ENCODE measurements at regions not wholly inside any gene's neighbourhood (a gene's known extent, or its start where the extent isn't known, plus 50 kb on each side); places are given as distances from the start of the nearest gene placed in this dataset.

- no peak overlapping the region for H3K27ac Mint-ChIP-seq
- Histone ChIP-seq H3K4me3 (no peak overlapping the region), H3F3A (replicated peaks; ENCODE audit: low read depth) (no peaks in the 10 kb centered on the region), H2AFZ (no peak overlapping the region), H3K9me2 (ENCODE audit: insufficient read depth) (peaks cover 4% of the 10 kb centered on the region; the same call in 1 of the 2 replicates), H3K27me3 (ENCODE audit: insufficient read depth) (no peaks in the 10 kb centered on the region), H3K4me1 (ENCODE audit: insufficient read depth) (no peaks in the 10 kb centered on the region), H3K79me2 (replicated peaks; ENCODE audit: insufficient read depth) (no peaks in the 10 kb centered on the region), H3K4me2 (no peak overlapping the region), H4K20me1 (replicated peaks; ENCODE audit: insufficient read depth) (no peaks in the 10 kb centered on the region), H3K27ac (ENCODE audit: low read depth) (no peak overlapping the region), H3K36me3 (ENCODE audit: insufficient read depth) (no peaks in the 10 kb centered on the region)
- no peak overlapping the region for H3K4me3 Mint-ChIP-seq
- H3K36me3 Mint-ChIP-seq (ENCODE audit: low read depth), result no peaks in the 10 kb centered on the region
- H3K9me3 Mint-ChIP-seq, result peaks cover 4% of the 10 kb centered on the region; the same call in 2 of the 3 replicates
- no peaks in the 10 kb centered on the region for H3K4me1 Mint-ChIP-seq
- H3K27me3 Mint-ChIP-seq (ENCODE audit: insufficient read depth, low read depth, poor library complexity), result no peaks in the 10 kb centered on the region
- TF ChIP-seq ZNF114 (CRISPR knock-in tag; IDR thresholded peaks at IDR 0.05), result no peak
- TF ChIP-seq POLR2AphosphoS5 (IDR thresholded peaks at IDR 0.05; ENCODE audit: low read depth), result no peak
- TF ChIP-seq, protein P1, sequence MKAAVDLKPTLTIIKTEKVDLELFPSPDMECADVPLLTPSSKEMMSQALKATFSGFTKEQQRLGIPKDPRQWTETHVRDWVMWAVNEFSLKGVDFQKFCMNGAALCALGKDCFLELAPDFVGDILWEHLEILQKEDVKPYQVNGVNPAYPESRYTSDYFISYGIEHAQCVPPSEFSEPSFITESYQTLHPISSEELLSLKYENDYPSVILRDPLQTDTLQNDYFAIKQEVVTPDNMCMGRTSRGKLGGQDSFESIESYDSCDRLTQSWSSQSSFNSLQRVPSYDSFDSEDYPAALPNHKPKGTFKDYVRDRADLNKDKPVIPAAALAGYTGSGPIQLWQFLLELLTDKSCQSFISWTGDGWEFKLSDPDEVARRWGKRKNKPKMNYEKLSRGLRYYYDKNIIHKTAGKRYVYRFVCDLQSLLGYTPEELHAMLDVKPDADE (IDR thresholded peaks at IDR 0.05), result no peak
- no peak for TF ChIP-seq NANOG (IDR thresholded peaks at IDR 0.05; ENCODE audit: borderline replicate concordance)
- TF ChIP-seq, protein P2, sequence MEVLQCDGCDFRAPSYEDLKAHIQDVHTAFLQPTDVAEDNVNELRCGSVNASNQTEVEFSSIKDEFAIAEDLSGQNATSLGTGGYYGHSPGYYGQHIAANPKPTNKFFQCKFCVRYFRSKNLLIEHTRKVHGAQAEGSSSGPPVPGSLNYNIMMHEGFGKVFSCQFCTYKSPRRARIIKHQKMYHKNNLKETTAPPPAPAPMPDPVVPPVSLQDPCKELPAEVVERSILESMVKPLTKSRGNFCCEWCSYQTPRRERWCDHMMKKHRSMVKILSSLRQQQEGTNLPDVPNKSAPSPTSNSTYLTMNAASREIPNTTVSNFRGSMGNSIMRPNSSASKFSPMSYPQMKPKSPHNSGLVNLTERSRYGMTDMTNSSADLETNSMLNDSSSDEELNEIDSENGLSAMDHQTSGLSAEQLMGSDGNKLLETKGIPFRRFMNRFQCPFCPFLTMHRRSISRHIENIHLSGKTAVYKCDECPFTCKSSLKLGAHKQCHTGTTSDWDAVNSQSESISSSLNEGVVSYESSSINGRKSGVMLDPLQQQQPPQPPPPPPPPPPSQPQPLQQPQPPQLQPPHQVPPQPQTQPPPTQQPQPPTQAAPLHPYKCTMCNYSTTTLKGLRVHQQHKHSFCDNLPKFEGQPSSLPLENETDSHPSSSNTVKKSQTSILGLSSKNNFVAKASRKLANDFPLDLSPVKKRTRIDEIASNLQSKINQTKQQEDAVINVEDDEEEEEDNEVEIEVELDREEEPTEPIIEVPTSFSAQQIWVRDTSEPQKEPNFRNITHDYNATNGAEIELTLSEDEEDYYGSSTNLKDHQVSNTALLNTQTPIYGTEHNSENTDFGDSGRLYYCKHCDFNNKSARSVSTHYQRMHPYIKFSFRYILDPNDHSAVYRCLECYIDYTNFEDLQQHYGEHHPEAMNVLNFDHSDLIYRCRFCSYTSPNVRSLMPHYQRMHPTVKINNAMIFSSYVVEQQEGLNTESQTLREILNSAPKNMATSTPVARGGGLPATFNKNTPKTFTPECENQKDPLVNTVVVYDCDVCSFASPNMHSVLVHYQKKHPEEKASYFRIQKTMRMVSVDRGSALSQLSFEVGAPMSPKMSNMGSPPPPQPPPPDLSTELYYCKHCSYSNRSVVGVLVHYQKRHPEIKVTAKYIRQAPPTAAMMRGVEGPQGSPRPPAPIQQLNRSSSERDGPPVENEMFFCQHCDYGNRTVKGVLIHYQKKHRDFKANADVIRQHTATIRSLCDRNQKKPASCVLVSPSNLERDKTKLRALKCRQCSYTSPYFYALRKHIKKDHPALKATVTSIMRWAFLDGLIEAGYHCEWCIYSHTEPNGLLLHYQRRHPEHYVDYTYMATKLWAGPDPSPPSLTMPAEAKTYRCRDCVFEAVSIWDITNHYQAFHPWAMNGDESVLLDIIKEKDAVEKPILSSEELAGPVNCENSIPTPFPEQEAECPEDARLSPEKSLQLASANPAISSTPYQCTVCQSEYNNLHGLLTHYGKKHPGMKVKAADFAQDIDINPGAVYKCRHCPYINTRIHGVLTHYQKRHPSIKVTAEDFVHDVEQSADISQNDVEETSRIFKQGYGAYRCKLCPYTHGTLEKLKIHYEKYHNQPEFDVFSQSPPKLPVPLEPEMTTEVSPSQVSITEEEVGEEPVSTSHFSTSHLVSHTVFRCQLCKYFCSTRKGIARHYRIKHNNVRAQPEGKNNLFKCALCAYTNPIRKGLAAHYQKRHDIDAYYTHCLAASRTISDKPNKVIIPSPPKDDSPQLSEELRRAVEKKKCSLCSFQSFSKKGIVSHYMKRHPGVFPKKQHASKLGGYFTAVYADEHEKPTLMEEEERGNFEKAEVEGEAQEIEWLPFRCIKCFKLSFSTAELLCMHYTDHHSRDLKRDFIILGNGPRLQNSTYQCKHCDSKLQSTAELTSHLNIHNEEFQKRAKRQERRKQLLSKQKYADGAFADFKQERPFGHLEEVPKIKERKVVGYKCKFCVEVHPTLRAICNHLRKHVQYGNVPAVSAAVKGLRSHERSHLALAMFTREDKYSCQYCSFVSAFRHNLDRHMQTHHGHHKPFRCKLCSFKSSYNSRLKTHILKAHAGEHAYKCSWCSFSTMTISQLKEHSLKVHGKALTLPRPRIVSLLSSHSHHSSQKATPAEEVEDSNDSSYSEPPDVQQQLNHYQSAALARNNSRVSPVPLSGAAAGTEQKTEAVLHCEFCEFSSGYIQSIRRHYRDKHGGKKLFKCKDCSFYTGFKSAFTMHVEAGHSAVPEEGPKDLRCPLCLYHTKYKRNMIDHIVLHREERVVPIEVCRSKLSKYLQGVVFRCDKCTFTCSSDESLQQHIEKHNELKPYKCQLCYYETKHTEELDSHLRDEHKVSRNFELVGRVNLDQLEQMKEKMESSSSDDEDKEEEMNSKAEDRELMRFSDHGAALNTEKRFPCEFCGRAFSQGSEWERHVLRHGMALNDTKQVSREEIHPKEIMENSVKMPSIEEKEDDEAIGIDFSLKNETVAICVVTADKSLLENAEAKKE (CRISPR knock-in tag; IDR thresholded peaks at IDR 0.05), result no peak
- TF ChIP-seq, protein P3, sequence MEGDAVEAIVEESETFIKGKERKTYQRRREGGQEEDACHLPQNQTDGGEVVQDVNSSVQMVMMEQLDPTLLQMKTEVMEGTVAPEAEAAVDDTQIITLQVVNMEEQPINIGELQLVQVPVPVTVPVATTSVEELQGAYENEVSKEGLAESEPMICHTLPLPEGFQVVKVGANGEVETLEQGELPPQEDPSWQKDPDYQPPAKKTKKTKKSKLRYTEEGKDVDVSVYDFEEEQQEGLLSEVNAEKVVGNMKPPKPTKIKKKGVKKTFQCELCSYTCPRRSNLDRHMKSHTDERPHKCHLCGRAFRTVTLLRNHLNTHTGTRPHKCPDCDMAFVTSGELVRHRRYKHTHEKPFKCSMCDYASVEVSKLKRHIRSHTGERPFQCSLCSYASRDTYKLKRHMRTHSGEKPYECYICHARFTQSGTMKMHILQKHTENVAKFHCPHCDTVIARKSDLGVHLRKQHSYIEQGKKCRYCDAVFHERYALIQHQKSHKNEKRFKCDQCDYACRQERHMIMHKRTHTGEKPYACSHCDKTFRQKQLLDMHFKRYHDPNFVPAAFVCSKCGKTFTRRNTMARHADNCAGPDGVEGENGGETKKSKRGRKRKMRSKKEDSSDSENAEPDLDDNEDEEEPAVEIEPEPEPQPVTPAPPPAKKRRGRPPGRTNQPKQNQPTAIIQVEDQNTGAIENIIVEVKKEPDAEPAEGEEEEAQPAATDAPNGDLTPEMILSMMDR (conservative IDR thresholded peaks at IDR 0.05; ENCODE audit: low read depth in 2 of 2), result no peak
- TF ChIP-seq STAT1 (IDR thresholded peaks at IDR 0.05; ENCODE audit: unreplicated experiment), result no peak
- TF ChIP-seq EZH2 (IDR thresholded peaks at IDR 0.05; ENCODE audit: low read depth, unreplicated experiment), result no peak
- TF ChIP-seq CREB1 (CRISPR knock-in tag; IDR thresholded peaks at IDR 0.05; ENCODE audit: low read depth), result no peak
- no peak for TF ChIP-seq JUNB (IDR thresholded peaks at IDR 0.05; ENCODE audit: unreplicated experiment)
- TF ChIP-seq REST (IDR thresholded peaks at IDR 0.05; ENCODE audit: unreplicated experiment), result no peak
- DNase-seq (ENCODE audit: low spot score) (no peak), ATAC-seq (no peak)
These were observed 123.0 kb downstream of the HAO1 start for GRCh38 chr20:7817286-7817685.

All from GM23338 (cell line).